ENCODE measurements at regions not wholly inside any gene's neighbourhood (a gene's known extent, or its start where the extent isn't known, plus 50 kb on each side); places are given as distances from the start of the nearest gene placed in this dataset.

DNA sequence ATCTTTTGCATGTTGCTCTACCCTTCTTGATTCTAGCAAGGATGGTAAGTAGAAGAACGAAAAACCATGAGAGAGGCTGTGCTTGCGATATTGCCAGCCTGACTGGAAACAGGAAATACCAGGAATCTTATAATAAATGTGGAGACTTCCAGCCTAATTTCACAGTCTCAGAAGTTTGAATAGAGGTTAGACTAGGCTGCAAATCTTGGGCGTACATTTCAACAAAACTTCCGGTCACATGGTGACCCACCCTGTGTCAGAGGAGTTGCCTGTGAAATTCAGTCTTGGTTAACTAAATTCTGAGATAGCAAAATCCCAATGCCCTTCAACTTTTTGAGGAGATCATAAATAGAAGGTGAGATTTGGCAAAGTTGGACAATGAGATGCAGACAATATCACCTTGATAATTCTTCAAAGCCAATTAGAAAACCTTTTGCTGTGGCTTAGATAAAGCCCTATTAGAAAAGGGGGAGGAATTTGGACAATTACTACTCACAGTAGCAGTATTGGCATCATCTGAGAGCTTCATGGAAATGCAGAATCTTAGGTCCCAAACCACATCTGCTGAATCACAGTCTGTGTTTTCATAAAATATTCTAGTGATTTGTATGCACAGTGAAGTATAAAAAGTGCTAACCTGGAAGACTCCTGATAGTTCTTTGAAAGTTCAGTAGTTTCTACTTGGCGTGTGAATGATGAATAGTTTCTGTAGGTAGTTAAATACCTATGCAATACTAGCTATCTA lies 262.0 kb upstream of the JAG1 start:
- 0 out of 2 replicates have a peak, but pooled peaks cover 4% of the 10 kb centered on the region for H3K9me2 ChIP-seq (replicated peaks; ENCODE audit: insufficient read depth, low read length)
- no peak overlapping the region for H3K4me3 ChIP-seq (ENCODE audit: low read length)
- H3K4me1 ChIP-seq (ENCODE audit: low read length), result no peaks in the 10 kb centered on the region
- H3K27me3 ChIP-seq (ENCODE audit: low read length), result no peaks in the 10 kb centered on the region
- H3K79me2 ChIP-seq (ENCODE audit: low read length), result no peaks in the 10 kb centered on the region
- H3K36me3 ChIP-seq (ENCODE audit: insufficient read depth, low read length), result no peaks in the 10 kb centered on the region
- no peaks in the 10 kb centered on the region for H4K20me1 ChIP-seq (ENCODE audit: insufficient read depth, low read depth, low read length)
- H2AFZ ChIP-seq (ENCODE audit: low read length), result no peak overlapping the region
- no peak overlapping the region for H3K4me2 ChIP-seq (ENCODE audit: low read depth, low read length, poor library complexity, severe bottlenecking)
- H3K9me3 ChIP-seq (ENCODE audit: low read length), result no peaks in the 10 kb centered on the region
- DNase-seq, result no peak
- no peak overlapping the region for H3K9ac ChIP-seq (ENCODE audit: low read length)
- no peak overlapping the region for H3K27ac ChIP-seq (ENCODE audit: low read length)

DNA sequence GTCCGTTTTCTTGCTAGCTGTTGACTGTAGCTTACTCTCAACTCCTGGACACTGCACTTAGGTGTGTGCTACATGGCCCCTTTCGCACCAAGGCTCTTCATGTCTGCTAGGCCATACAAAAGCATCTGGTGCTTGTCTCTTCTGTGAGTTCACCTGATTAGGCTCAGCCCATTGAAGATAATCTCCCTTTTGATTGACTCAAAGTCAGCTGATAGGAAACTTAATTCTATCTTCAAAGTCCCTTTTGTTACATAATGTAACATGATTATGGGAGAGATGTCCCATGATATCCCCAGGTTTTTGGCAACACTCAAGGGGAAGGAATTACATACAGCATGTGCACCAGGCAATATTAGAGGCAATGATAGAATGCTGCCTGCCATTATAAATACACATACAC lies 263.0 kb upstream of the JAG1 start:
- Histone ChIP-seq H3K4me3 (ENCODE audit: low read length) (no peak overlapping the region), H3K27ac (ENCODE audit: low read length) (no peak overlapping the region), H4K20me1 (ENCODE audit: insufficient read depth, low read depth, low read length) (no peaks in the 10 kb centered on the region), H3K9me3 (ENCODE audit: low read length) (no peaks in the 10 kb centered on the region), H3K79me2 (ENCODE audit: low read length) (no peaks in the 10 kb centered on the region), H3K4me2 (ENCODE audit: low read depth, low read length, poor library complexity, severe bottlenecking) (no peak overlapping the region), H3K27me3 (ENCODE audit: low read length) (no peaks in the 10 kb centered on the region), H2AFZ (ENCODE audit: low read length) (no peak overlapping the region), H3K9ac (ENCODE audit: low read length) (no peak overlapping the region), H3K9me2 (replicated peaks; ENCODE audit: insufficient read depth, low read length) (0 out of 2 replicates have a peak, but pooled peaks cover 4% of the 10 kb centered on the region), H3K36me3 (ENCODE audit: insufficient read depth, low read length) (no peaks in the 10 kb centered on the region), H3K4me1 (ENCODE audit: low read length) (no peaks in the 10 kb centered on the region)
- no peak for DNase-seq

- no peak overlapping the region for H2AFZ ChIP-seq (ENCODE audit: low read length)
- no peak overlapping the region for H3K4me2 ChIP-seq (ENCODE audit: low read depth, low read length, poor library complexity, severe bottlenecking)
- H3K27ac ChIP-seq (ENCODE audit: low read length), result no peak overlapping the region
- H3K9me3 ChIP-seq (ENCODE audit: low read length), result no peaks in the 10 kb centered on the region
- no peaks in the 10 kb centered on the region for H3K36me3 ChIP-seq (ENCODE audit: insufficient read depth, low read length)
- H3K4me3 ChIP-seq (ENCODE audit: low read length), result no peak overlapping the region
- H3K4me1 ChIP-seq (ENCODE audit: low read length), result no peaks in the 10 kb centered on the region
- no peak for DNase-seq
- no peaks in the 10 kb centered on the region for H3K79me2 ChIP-seq (ENCODE audit: low read length)
- H3K9me2 ChIP-seq (replicated peaks; ENCODE audit: insufficient read depth, low read length), result 0 out of 2 replicates have a peak, but pooled peaks cover 4% of the 10 kb centered on the region
- no peaks in the 10 kb centered on the region for H3K27me3 ChIP-seq (ENCODE audit: low read length)
- no peak overlapping the region for H3K9ac ChIP-seq (ENCODE audit: low read length)
- H4K20me1 ChIP-seq (ENCODE audit: insufficient read depth, low read depth, low read length), result no peaks in the 10 kb centered on the region
Measured at GRCh38 chr20:10939331-10939941, 265.6 kb upstream of the JAG1 start.

DNA sequence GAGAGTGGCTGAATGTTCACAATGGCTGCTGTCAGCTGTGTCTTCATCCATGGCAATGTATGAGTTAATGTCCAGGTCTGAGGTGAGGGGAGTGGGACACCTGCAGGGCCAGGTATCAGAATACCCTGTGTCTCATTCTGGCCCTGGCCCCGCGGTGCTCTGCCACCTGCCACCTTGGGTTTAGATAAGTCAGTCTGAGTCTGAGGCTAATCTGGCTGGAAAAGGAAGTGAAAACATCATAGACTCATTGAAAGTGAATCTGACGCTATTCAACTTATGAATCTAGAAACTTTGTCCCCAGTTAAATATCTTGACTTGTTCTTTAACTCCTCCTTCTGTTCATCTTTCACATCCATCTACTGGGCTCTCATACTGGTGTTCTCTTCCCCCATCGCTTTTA lies 267.1 kb upstream of the JAG1 start:
- H3K4me3 ChIP-seq (ENCODE audit: low read length), result no peak overlapping the region
- H3K36me3 ChIP-seq (ENCODE audit: insufficient read depth, low read length), result no peaks in the 10 kb centered on the region
- no peaks in the 10 kb centered on the region for H4K20me1 ChIP-seq (ENCODE audit: insufficient read depth, low read depth, low read length)
- no peaks in the 10 kb centered on the region for H3K79me2 ChIP-seq (ENCODE audit: low read length)
- H3K9me3 ChIP-seq (ENCODE audit: low read length), result no peaks in the 10 kb centered on the region
- no peaks in the 10 kb centered on the region for H3K4me1 ChIP-seq (ENCODE audit: low read length)
- 0 out of 2 replicates have a peak, but pooled peaks cover 4% of the 10 kb centered on the region for H3K9me2 ChIP-seq (replicated peaks; ENCODE audit: insufficient read depth, low read length)
- H3K4me2 ChIP-seq (ENCODE audit: low read depth, low read length, poor library complexity, severe bottlenecking), result no peak overlapping the region
- no peak for DNase-seq
- no peak overlapping the region for H3K27ac ChIP-seq (ENCODE audit: low read length)
- no peak overlapping the region for H3K9ac ChIP-seq (ENCODE audit: low read length)
- no peak overlapping the region for H2AFZ ChIP-seq (ENCODE audit: low read length)
- no peaks in the 10 kb centered on the region for H3K27me3 ChIP-seq (ENCODE audit: low read length)

- no peaks in the 10 kb centered on the region for H3K36me3 ChIP-seq (ENCODE audit: insufficient read depth, low read length)
- no peaks in the 10 kb centered on the region for H3K4me1 ChIP-seq (ENCODE audit: low read length)
- H3K9ac ChIP-seq (ENCODE audit: low read length), result no peak overlapping the region
- 0 out of 2 replicates have a peak, but pooled peaks cover 4% of the 10 kb centered on the region for H3K9me2 ChIP-seq (replicated peaks; ENCODE audit: insufficient read depth, low read length)
- no peaks in the 10 kb centered on the region for H3K27me3 ChIP-seq (ENCODE audit: low read length)
- no peak for DNase-seq
- no peak overlapping the region for H3K27ac ChIP-seq (ENCODE audit: low read length)
- no peak overlapping the region for H3K4me3 ChIP-seq (ENCODE audit: low read length)
- no peak overlapping the region for H3K4me2 ChIP-seq (ENCODE audit: low read depth, low read length, poor library complexity, severe bottlenecking)
- no peaks in the 10 kb centered on the region for H3K9me3 ChIP-seq (ENCODE audit: low read length)
- no peaks in the 10 kb centered on the region for H3K79me2 ChIP-seq (ENCODE audit: low read length)
- no peak overlapping the region for H2AFZ ChIP-seq (ENCODE audit: low read length)
- H4K20me1 ChIP-seq (ENCODE audit: insufficient read depth, low read depth, low read length), result no peaks in the 10 kb centered on the region
Measured at GRCh38 chr20:10943686-10944265, 270.0 kb upstream of the JAG1 start.

GRCh38 chr20:10946124-10946880 lies 272.5 kb upstream of the JAG1 start:
- Histone ChIP-seq H3K4me3 (ENCODE audit: low read length) (no peak overlapping the region), H3K4me1 (ENCODE audit: low read length) (no peaks in the 10 kb centered on the region), H3K27ac (ENCODE audit: low read length) (no peak overlapping the region), H3K9ac (ENCODE audit: low read length) (no peak overlapping the region), H3K79me2 (ENCODE audit: low read length) (no peaks in the 10 kb centered on the region), H4K20me1 (ENCODE audit: insufficient read depth, low read depth, low read length) (no peaks in the 10 kb centered on the region), H3K36me3 (ENCODE audit: insufficient read depth, low read length) (no peaks in the 10 kb centered on the region), H3K9me3 (ENCODE audit: low read length) (no peaks in the 10 kb centered on the region), H3K9me2 (replicated peaks; ENCODE audit: insufficient read depth, low read length) (no peaks in the 10 kb centered on the region), H2AFZ (ENCODE audit: low read length) (no peak overlapping the region), H3K27me3 (ENCODE audit: low read length) (no peaks in the 10 kb centered on the region), H3K4me2 (ENCODE audit: low read depth, low read length, poor library complexity, severe bottlenecking) (no peak overlapping the region)
- no peak for DNase-seq

DNA sequence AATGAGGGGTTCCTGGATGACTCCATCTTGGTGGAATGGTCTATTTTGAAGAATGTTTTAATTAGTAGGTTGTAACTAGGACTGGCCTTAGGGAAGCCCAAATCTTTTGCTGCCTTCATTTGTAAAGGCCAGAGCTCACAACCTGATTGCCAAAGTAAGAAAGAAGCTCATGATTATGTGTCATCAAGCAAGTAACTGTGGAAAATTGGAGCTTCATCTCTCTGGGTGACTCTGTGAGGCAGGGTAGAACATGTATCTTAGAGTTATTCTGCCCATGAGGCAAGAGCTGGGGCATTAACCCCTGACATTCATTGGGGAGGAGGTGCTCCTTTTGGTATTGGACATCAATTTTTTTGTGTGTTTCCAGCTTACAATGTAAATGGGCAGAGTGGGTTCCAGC lies 273.9 kb upstream of the JAG1 start:
- Histone ChIP-seq H3K9me2 (replicated peaks; ENCODE audit: insufficient read depth, low read length) (no peaks in the 10 kb centered on the region), H3K27me3 (ENCODE audit: low read length) (no peaks in the 10 kb centered on the region), H3K79me2 (ENCODE audit: low read length) (no peaks in the 10 kb centered on the region), H2AFZ (ENCODE audit: low read length) (no peak overlapping the region), H3K4me1 (ENCODE audit: low read length) (no peaks in the 10 kb centered on the region), H3K4me2 (ENCODE audit: low read depth, low read length, poor library complexity, severe bottlenecking) (no peak overlapping the region), H3K36me3 (ENCODE audit: insufficient read depth, low read length) (no peaks in the 10 kb centered on the region), H3K27ac (ENCODE audit: low read length) (no peak overlapping the region), H3K9me3 (ENCODE audit: low read length) (no peaks in the 10 kb centered on the region), H3K9ac (ENCODE audit: low read length) (no peak overlapping the region), H4K20me1 (ENCODE audit: insufficient read depth, low read depth, low read length) (no peaks in the 10 kb centered on the region), H3K4me3 (ENCODE audit: low read length) (no peak overlapping the region)
- DNase-seq, result no peak
